Fibroblast of lung (primary cell): ENCODE measurements at regions not wholly inside any gene's neighbourhood (a gene's known extent, or its start where the extent isn't known, plus 50 kb on each side); places are given as distances from the start of the nearest gene placed in this dataset.

Experiments used
- CTCF ChIP-seq, 2 donors: IDR thresholded peaks in 1 of 2; conservative IDR thresholded peaks in 1 of 2; 1 replicate in 1 of 2; 2 replicates in 1 of 2; pipeline ENCODE4 v1.5.1; 2011 to 2012; ENCODE audit warnings: low read length in 2 of 2, control low read depth in 1 of 2, inconsistent platforms in 1 of 2, low read depth in 1 of 2, mild to moderate bottlenecking in 1 of 2
- EZH2 ChIP-seq: IDR thresholded peaks from 2 replicates; pipeline ENCODE4 v1.5.1; 2012; ENCODE audit warnings: low read length, control low read depth, mild to moderate bottlenecking; ENCODE audit errors: missing control alignments

- no peak for TF ChIP-seq CTCF (conservative IDR thresholded peaks at IDR 0.05 in 1 of 2, IDR thresholded peaks at IDR 0.05 in 1 of 2; ENCODE audit: low read depth in 1 of 2, low read length in 2 of 2)
- no peak for TF ChIP-seq EZH2
Observed at GRCh38 chr1:187744665-187745064, 915.9 kb downstream of the PLA2G4A start.
